SK-N-MC (cell line): ENCODE measurements at regions not wholly inside any gene's neighbourhood (a gene's known extent, or its start where the extent isn't known, plus 50 kb on each side); places are given as distances from the start of the nearest gene placed in this dataset.

ENCODE experiments used
- EZH2 ChIP-seq: fragments of 200-600 bp; sonication (generic); IDR thresholded peaks from one replicate; pipeline ENCODE4 v1.6.1; 2017; ENCODE audit warnings: antibody characterized with exemption
- POLR2AphosphoS5 ChIP-seq: IDR thresholded peaks from 2 replicates; pipeline ENCODE4 v1.6.1; 2012; ENCODE audit warnings: mild to moderate bottlenecking, low read depth, low read length, borderline replicate concordance

DNA sequence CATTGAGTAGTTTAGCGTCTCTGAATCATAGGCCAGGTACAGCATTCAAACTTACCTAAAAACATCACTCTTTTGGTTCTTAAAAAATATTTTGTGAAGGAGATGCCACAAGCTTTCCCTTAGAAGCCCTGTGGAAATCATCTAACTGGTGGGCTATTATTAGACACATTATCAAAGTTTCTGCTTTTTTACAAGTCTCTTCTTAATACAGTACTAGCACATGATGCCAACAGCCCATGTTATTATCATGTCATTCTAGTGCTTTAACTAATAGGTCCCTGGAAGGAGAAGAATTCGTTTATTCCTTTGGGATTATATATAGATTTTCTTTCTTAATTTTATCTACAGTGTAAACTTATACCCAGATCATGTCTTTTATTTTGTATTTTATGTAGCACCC is 146.0 kb upstream of the PTPRK start:
- no peak for TF ChIP-seq EZH2
- no peak for TF ChIP-seq POLR2AphosphoS5
